Coronary artery (tissue), 2 donors: ENCODE measurements at regions not wholly inside any gene's neighbourhood (a gene's known extent, or its start where the extent isn't known, plus 50 kb on each side); places are given as distances from the start of the nearest gene placed in this dataset.

ENCODE experiments used
- DNase-seq: peaks from one replicate; pipeline ENCODE4 v3.0.0-alpha.2; 2017; ENCODE audit warnings: low spot score
- H3K27ac ChIP-seq, 2 donors: fragments of 200-600 bp; sonication (generic); one replicate each; pipeline ENCODE4 v1.5.1; 2016 to 2019
- H3K4me3 ChIP-seq: fragments of 200-600 bp; sonication (generic); 2 replicates; pipeline ENCODE4 v1.5.1; 2016; ENCODE audit warnings: mild to moderate bottlenecking, moderate library complexity
- TF ChIP-seq, protein P1 (sequence below): fragments of 200-600 bp; sonication (generic); IDR thresholded peaks from one replicate; pipeline ENCODE4 v1.5.1; 2019; ENCODE audit warnings: antibody characterized with exemption

- no peak for DNase-seq
- no peak overlapping the region for H3K27ac ChIP-seq
- peak overlapping the region; percentile 49 for H3K4me3 ChIP-seq
- TF ChIP-seq, protein P1, sequence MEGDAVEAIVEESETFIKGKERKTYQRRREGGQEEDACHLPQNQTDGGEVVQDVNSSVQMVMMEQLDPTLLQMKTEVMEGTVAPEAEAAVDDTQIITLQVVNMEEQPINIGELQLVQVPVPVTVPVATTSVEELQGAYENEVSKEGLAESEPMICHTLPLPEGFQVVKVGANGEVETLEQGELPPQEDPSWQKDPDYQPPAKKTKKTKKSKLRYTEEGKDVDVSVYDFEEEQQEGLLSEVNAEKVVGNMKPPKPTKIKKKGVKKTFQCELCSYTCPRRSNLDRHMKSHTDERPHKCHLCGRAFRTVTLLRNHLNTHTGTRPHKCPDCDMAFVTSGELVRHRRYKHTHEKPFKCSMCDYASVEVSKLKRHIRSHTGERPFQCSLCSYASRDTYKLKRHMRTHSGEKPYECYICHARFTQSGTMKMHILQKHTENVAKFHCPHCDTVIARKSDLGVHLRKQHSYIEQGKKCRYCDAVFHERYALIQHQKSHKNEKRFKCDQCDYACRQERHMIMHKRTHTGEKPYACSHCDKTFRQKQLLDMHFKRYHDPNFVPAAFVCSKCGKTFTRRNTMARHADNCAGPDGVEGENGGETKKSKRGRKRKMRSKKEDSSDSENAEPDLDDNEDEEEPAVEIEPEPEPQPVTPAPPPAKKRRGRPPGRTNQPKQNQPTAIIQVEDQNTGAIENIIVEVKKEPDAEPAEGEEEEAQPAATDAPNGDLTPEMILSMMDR: no peak
These were observed 107.2 kb downstream of the SNRPN start for GRCh38 chr15:25061808-25062550.

DNA sequence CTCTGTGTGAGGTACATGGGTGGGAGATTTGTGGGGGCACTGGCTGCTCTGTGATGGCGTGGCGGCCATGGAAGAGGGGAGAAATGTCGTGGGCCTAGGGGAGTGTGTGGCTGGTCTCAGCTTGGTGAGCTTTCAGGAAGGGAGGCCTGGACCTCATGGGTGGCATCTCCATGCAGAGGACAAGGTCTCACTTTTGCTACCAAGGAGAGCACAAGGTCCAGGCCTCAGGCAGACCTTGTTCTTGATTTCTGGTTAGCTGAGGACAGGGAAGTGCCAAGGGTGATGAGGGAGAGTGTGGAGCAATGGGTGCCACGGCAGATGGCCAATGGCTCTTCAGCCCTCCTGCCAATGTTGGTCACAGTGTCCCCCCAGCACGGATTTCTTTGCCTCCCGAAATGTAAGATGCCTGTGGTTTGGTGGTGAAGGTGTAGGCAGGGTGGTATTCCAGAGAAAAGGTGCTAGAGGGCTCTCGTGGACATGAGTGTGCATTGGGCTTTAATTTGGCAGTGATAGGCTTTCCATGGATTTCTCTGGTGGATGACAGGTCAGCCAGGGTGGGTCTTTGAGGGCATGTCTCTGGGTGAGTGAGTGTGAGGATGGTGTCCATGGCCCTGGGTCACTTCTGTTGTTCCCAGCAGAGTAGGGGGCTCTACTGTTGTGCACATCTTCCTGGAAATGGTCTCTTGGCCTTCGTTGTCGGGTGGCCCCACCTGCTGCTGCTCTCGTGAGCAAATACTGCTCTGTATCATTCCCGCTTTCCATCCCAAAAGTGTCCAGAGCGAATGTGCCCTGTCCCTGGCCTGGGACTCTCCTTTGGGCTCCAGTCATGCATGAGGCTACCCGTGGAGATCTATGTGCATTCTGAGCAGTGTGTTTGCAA, 108.0 kb downstream of the SNRPN start:
- TF ChIP-seq, protein P1: no peak
- H3K27ac ChIP-seq: no peak overlapping the region
- H3K4me3 ChIP-seq: peak overlapping the region; percentile 35
- DNase-seq: no peak

- Histone ChIP-seq H3K27ac (no peak overlapping the region), H3K4me3 (peak overlapping the region; percentile 35)
- TF ChIP-seq, protein P1: no peak
- no peak for DNase-seq
These were observed 110.5 kb downstream of the SNRPN start for GRCh38 chr15:25065286-25065685.

- Histone ChIP-seq H3K27ac (no peak overlapping the region), H3K4me3 (peak overlapping the region; percentile 35)
- DNase-seq: no peak
- TF ChIP-seq, protein P1: no peak
These were observed 111.1 kb downstream of the SNRPN start for GRCh38 chr15:25065876-25066275.

GRCh38 chr15:25066708-25067107, 111.9 kb downstream of the SNRPN start:
- H3K27ac ChIP-seq: no peak overlapping the region
- DNase-seq: no peak
- TF ChIP-seq, protein P1: no peak
- peak overlapping the region; percentile 35 for H3K4me3 ChIP-seq

- TF ChIP-seq, protein P1: no peak
- DNase-seq: no peak
- H3K4me3 ChIP-seq: peak overlapping the region; percentile 30
- no peak overlapping the region for H3K27ac ChIP-seq
These were observed 113.0 kb downstream of the SNRPN start for GRCh38 chr15:25067725-25068309.
